Right lobe of liver (tissue), 6 donors: ENCODE measurements at regions not wholly inside any gene's neighbourhood (a gene's known extent, or its start where the extent isn't known, plus 50 kb on each side); places are given as distances from the start of the nearest gene placed in this dataset.

Source experiments
- ATAC-seq, 4 donors: fragments of 200-7000 bp; cut with Tn5 transposase; one replicate each; pipeline ENCODE4 v1.9.1; 2020; ENCODE audit warnings: mild to moderate bottlenecking in 4 of 4, moderate library complexity in 4 of 4
- DNase-seq, 3 donors: peaks; one replicate each; pipeline ENCODE4 v3.0.0-alpha.2; 2020
- H3K27ac ChIP-seq, 3 donors: fragments of 200-600 bp; one replicate each; pipeline ENCODE4 v1.8.0; 2022
- H3K27me3 ChIP-seq, 2 donors: fragments of 200-600 bp; one replicate each; pipeline ENCODE4 v1.8.0; 2022
- H3K36me3 ChIP-seq, 4 donors: fragments of 200-600 bp; sonication (generic) in 1 of 4; one replicate each; pipeline versions ENCODE4 v1.5.1 to v1.8.0; 2017 to 2022; ENCODE audit warnings: control low read depth in 1 of 4
- H3K4me1 ChIP-seq, 4 donors: fragments of 200-600 bp; sonication (generic) in 1 of 4; one replicate each; pipeline versions ENCODE4 v1.5.1 to v1.8.0; 2017 to 2022; ENCODE audit warnings: control low read depth in 1 of 4
- H3K4me3 ChIP-seq, 3 donors: fragments of 200-600 bp; one replicate each; pipeline ENCODE4 v1.8.0; 2022
- H3K9me3 ChIP-seq, 4 donors: fragments of 200-600 bp; sonication (generic) in 1 of 4; one replicate each; pipeline versions ENCODE4 v1.5.1 to v1.8.0; 2017 to 2022; ENCODE audit warnings: control low read depth in 1 of 4
- POLR2A ChIP-seq: fragments of 450-650 bp; IDR thresholded peaks from one replicate; pipeline ENCODE4 v1.6.1; 2017; ENCODE audit warnings: antibody characterized with exemption, mild to moderate bottlenecking
- WGBS: methylation state at CpG from one replicate; pipeline ENCODE4 v1.1.6; 2018; ENCODE audit warnings: low coverage, low lambda C conversion rate; ENCODE audit not compliant: insufficient coverage; ENCODE audit errors: missing lambda C conversion rate; 5-methylcytosine and 5-hydroxymethylcytosine counted together
- intact Hi-C, 2 donors: fragments of 100-400 bp; cut with DNase I; formaldehyde crosslinking; loops; one replicate each; pipeline versions ENCODE4 v1.11.2 to v1.14.1; 2022
- TF ChIP-seq, protein P1 (sequence below), 4 donors: fragments of 200-600 bp in 3 of 4; fragments of 450-650 bp in 1 of 4; IDR thresholded peaks; one replicate each; pipeline versions ENCODE4 v1.5.1 to v1.8.0; 2016 to 2022; ENCODE audit warnings: antibody characterized with exemption in 4 of 4, mild to moderate bottlenecking in 2 of 4
- donor health status: DM: no; HTN: yes; CAD: no.
- donor health status: DM: no; HTN: no; CAD: no.
- donor health status: DM: no; HTN: no; CAD: no.
- donor health status: DM: no; HTN: yes; CAD: no.
- donor health status: DM: no; HTN: yes; CAD: no.

- H3K27me3 ChIP-seq, result no peaks in the 10 kb centered on the region
- DNase-seq (no peak), ATAC-seq (no peak)
- no peak overlapping the region for H3K4me3 ChIP-seq
- H3K27ac ChIP-seq, result no peak overlapping the region
- H3K9me3 ChIP-seq, result no peaks in the 10 kb centered on the region
- H3K4me1 ChIP-seq, result no peaks in the 10 kb centered on the region
- WGBS, result 70% methylated on average over 2 of the region's 2 CpGs
- TF ChIP-seq, protein P1, sequence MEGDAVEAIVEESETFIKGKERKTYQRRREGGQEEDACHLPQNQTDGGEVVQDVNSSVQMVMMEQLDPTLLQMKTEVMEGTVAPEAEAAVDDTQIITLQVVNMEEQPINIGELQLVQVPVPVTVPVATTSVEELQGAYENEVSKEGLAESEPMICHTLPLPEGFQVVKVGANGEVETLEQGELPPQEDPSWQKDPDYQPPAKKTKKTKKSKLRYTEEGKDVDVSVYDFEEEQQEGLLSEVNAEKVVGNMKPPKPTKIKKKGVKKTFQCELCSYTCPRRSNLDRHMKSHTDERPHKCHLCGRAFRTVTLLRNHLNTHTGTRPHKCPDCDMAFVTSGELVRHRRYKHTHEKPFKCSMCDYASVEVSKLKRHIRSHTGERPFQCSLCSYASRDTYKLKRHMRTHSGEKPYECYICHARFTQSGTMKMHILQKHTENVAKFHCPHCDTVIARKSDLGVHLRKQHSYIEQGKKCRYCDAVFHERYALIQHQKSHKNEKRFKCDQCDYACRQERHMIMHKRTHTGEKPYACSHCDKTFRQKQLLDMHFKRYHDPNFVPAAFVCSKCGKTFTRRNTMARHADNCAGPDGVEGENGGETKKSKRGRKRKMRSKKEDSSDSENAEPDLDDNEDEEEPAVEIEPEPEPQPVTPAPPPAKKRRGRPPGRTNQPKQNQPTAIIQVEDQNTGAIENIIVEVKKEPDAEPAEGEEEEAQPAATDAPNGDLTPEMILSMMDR (IDR thresholded peaks at IDR 0.05), result no peak
- TF ChIP-seq POLR2A, result no peak
- intact Hi-C loops, result no loop called here
- no peaks in the 10 kb centered on the region for H3K36me3 ChIP-seq
Observed at GRCh38 chr1:232177438-232177837, 452.5 kb downstream of the SIPA1L2 start.

DNA sequence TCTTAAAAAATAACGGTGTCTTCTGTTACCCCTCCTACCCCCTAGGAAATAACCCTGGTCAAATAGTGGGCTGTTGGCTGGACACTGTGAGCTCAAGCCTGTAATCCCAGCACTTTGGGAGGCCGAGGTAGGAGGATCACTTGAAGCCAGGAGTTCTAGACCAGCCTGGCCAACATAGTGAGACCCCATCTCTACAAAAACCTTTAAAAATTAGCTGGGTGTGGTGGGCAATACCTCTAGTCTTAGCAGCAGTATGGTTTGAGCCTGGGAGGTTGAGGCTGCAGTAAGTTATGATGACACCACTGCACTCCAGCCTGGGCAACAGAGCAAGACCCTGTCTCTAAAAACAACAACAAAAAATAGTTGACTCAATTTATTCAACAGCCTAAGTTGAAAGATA lies 453.7 kb downstream of the SIPA1L2 start:
- Histone ChIP-seq H3K9me3 (no peaks in the 10 kb centered on the region), H3K4me1 (no peaks in the 10 kb centered on the region), H3K4me3 (no peak overlapping the region), H3K27me3 (no peaks in the 10 kb centered on the region), H3K36me3 (no peaks in the 10 kb centered on the region), H3K27ac (no peak overlapping the region)
- intact Hi-C loops, result no loop called here
- ATAC-seq (no peak), DNase-seq (no peak)
- 40% methylated on average over 1 of the region's 2 CpGs for WGBS
- TF ChIP-seq, protein P1 (IDR thresholded peaks at IDR 0.05), result no peak
- TF ChIP-seq POLR2A, result no peak

GRCh38 chr1:232174306-232174705 lies 455.6 kb downstream of the SIPA1L2 start:
- WGBS, result 46% methylated on average over 5 of the region's 5 CpGs
- Histone ChIP-seq H3K36me3 (no peaks in the 10 kb centered on the region), H3K27ac (no peak overlapping the region), H3K27me3 (no peaks in the 10 kb centered on the region), H3K4me1 (no peaks in the 10 kb centered on the region), H3K9me3 (no peaks in the 10 kb centered on the region), H3K4me3 (no peak overlapping the region)
- no peak for DNase-seq
- no peak for ATAC-seq
- intact Hi-C loops, result no loop called here
- TF ChIP-seq POLR2A, result no peak
- TF ChIP-seq, protein P1 (IDR thresholded peaks at IDR 0.05), result no peak

DNA sequence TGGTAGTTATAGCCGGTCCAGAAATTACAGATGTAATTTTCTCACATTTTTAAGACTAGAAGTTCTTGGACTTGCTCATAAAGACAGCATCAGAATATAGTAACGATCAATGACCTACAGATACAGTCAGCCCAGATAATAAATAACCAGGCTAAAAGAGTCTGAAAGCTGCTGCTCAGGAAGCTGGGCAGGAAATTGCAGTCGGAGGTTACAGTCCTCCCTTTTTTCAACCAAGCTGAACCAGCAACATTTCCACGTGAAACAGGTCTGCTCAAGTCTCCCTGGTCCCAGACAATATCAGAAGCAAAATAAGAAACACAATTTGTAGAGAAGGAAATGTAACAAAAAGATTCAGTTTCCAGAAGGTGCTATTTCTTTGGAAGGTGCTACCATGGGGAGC lies 457.4 kb downstream of the SIPA1L2 start:
- no peak overlapping the region for H3K27ac ChIP-seq
- H3K9me3 ChIP-seq, result no peaks in the 10 kb centered on the region
- no peak overlapping the region for H3K4me3 ChIP-seq
- WGBS, result 22% methylated on average over 4 of the region's 4 CpGs
- ATAC-seq (no peak), DNase-seq (no peak)
- no peaks in the 10 kb centered on the region for H3K36me3 ChIP-seq
- H3K4me1 ChIP-seq, result no peaks in the 10 kb centered on the region
- no peak for TF ChIP-seq POLR2A
- TF ChIP-seq, protein P1 (IDR thresholded peaks at IDR 0.05), result no peak
- intact Hi-C loops, result no loop called here
- H3K27me3 ChIP-seq, result no peaks in the 10 kb centered on the region

GRCh38 chr1:232170909-232171308 lies 459.0 kb downstream of the SIPA1L2 start:
- TF ChIP-seq, protein P1 (IDR thresholded peaks at IDR 0.05), result no peak
- no peak for TF ChIP-seq POLR2A
- Histone ChIP-seq H3K4me1 (no peaks in the 10 kb centered on the region), H3K27me3 (no peaks in the 10 kb centered on the region), H3K4me3 (no peak overlapping the region), H3K9me3 (no peaks in the 10 kb centered on the region), H3K36me3 (no peaks in the 10 kb centered on the region), H3K27ac (no peak overlapping the region)
- ATAC-seq, result no peak
- no peak for DNase-seq
- 89% methylated on average over 1 of the region's 1 CpG for WGBS
- intact Hi-C loops, result no loop called here
